ENCODE measurements at regions not wholly inside any gene's neighbourhood (a gene's known extent, or its start where the extent isn't known, plus 50 kb on each side); places are given as distances from the start of the nearest gene placed in this dataset.

- no peak for TF ChIP-seq CTCF (IDR thresholded peaks at IDR 0.05; ENCODE audit: low read length)
- TF ChIP-seq EZH2phosphoT487 (IDR thresholded peaks at IDR 0.05; ENCODE audit: low read length) = no peak
- no peak for TF ChIP-seq EZH2 (optimal IDR thresholded peaks at IDR 0.05; ENCODE audit: low read depth, low read length)
Measured at GRCh38 chr7:113812591-113813255, 106.1 kb downstream of the PPP1R3A start.
